SHP77 (cell line): ENCODE measurements at regions not wholly inside any gene's neighbourhood (a gene's known extent, or its start where the extent isn't known, plus 50 kb on each side); places are given as distances from the start of the nearest gene placed in this dataset.

Source experiments
- DNase-seq, 2 experiments: peaks; one replicate each; lab custom pipeline; 2025; lab: John Stamatoyannopoulos, UW

- DNase-seq, result no peak
These were observed 455.4 kb upstream of the TSHZ3 start for GRCh38 chr19:31804668-31805067.

GRCh38 chr19:31810536-31811109 is 461.4 kb upstream of the TSHZ3 start:
- no peak for DNase-seq

- DNase-seq, result no peak
These were observed 468.9 kb upstream of the TSHZ3 start for GRCh38 chr19:31817971-31818797.

- DNase-seq, result no peak
These were observed 469.5 kb upstream of the TSHZ3 start for GRCh38 chr19:31818798-31819105.

- DNase-seq, result no peak
These were observed 470.6 kb upstream of the TSHZ3 start for GRCh38 chr19:31819837-31820236.

- no peak for DNase-seq
These were observed 472.1 kb upstream of the TSHZ3 start for GRCh38 chr19:31821346-31821745.

GRCh38 chr19:31825134-31826094 is 476.2 kb upstream of the TSHZ3 start:
- DNase-seq, result no peak

- no peak for DNase-seq
These were observed 477.1 kb upstream of the TSHZ3 start for GRCh38 chr19:31826325-31826724.

GRCh38 chr19:31831421-31832175 is 482.4 kb upstream of the TSHZ3 start:
- DNase-seq, result no peak

- DNase-seq, result no peak
These were observed 482.9 kb upstream of the TSHZ3 start for GRCh38 chr19:31832176-31832548.

GRCh38 chr19:31834070-31834469 is 484.8 kb upstream of the TSHZ3 start:
- no peak for DNase-seq

- no peak for DNase-seq
These were observed 489.1 kb upstream of the TSHZ3 start for GRCh38 chr19:31838163-31838815.

- no peak for DNase-seq
These were observed 491.1 kb upstream of the TSHZ3 start for GRCh38 chr19:31840371-31840770.

- no peak for DNase-seq
These were observed 492.5 kb upstream of the TSHZ3 start for GRCh38 chr19:31841755-31842154.

- no peak for DNase-seq
These were observed 482.3 kb upstream of the ZNF507 start for GRCh38 chr19:31863122-31863521.

GRCh38 chr19:31874313-31874712 is 471.1 kb upstream of the ZNF507 start:
- no peak for DNase-seq

- no peak for DNase-seq
These were observed 469.8 kb upstream of the ZNF507 start for GRCh38 chr19:31875591-31875990.

GRCh38 chr19:31880283-31880682 is 465.1 kb upstream of the ZNF507 start:
- no peak for DNase-seq

GRCh38 chr19:31881988-31882387 is 463.4 kb upstream of the ZNF507 start:
- no peak for DNase-seq

- no peak for DNase-seq
These were observed 462.7 kb upstream of the ZNF507 start for GRCh38 chr19:31882709-31883108.

- DNase-seq, result no peak
These were observed 462.0 kb upstream of the ZNF507 start for GRCh38 chr19:31883296-31883990.
